GM12874 (cell line): ENCODE measurements at regions not wholly inside any gene's neighbourhood (a gene's known extent, or its start where the extent isn't known, plus 50 kb on each side); places are given as distances from the start of the nearest gene placed in this dataset.

ENCODE experiments used
- CTCF ChIP-seq: IDR thresholded peaks from 2 replicates; pipeline ENCODE4 v1.5.1; 2011; ENCODE audit warnings: low read depth, mild to moderate bottlenecking, control low read depth, low read length, moderate library complexity; ENCODE audit not compliant: insufficient read depth

- no peak for TF ChIP-seq CTCF
These were observed 69.6 kb upstream of the BCL11A start for GRCh38 chr2:60623040-60623439.

GRCh38 chr2:60627412-60627811 is 74.0 kb upstream of the BCL11A start:
- no peak for TF ChIP-seq CTCF

- TF ChIP-seq CTCF = no peak
These were observed 74.6 kb upstream of the BCL11A start for GRCh38 chr2:60628026-60628425.

GRCh38 chr2:60628615-60629304 is 75.3 kb upstream of the BCL11A start:
- TF ChIP-seq CTCF = no peak

- TF ChIP-seq CTCF = no peak
These were observed 75.8 kb upstream of the BCL11A start for GRCh38 chr2:60629305-60629662.

GRCh38 chr2:60629801-60630385 is 76.4 kb upstream of the BCL11A start:
- no peak for TF ChIP-seq CTCF

GRCh38 chr2:60633615-60634014 is 80.2 kb upstream of the BCL11A start:
- no peak for TF ChIP-seq CTCF
